RWPE2 (cell line): ENCODE measurements at regions not wholly inside any gene's neighbourhood (a gene's known extent, or its start where the extent isn't known, plus 50 kb on each side); places are given as distances from the start of the nearest gene placed in this dataset.

Experiments used
- ATAC-seq: fragments of 200-7000 bp; cut with Tn5 transposase; 3 replicates; pipeline ENCODE4 v1.9.1; 2021; ENCODE audit warnings: low read depth
- DNase-seq: peaks from one replicate; pipeline ENCODE4 v3.0.0-alpha.2; 2020; ENCODE audit warnings: low spot score
- H3K27ac ChIP-seq: fragments of 450-650 bp; 2 replicates; pipeline ENCODE4 v1.5.1; 2017; ENCODE audit warnings: mild to moderate bottlenecking; ENCODE audit not compliant: poor library complexity, severe bottlenecking
- H3K27me3 ChIP-seq: fragments of 250-450 bp; sonication (Bioruptor Pico); 2 replicates; pipeline ENCODE4 v1.5.1; 2021; ENCODE audit warnings: mild to moderate bottlenecking, moderate library complexity; ENCODE audit not compliant: insufficient read depth, poor library complexity, severe bottlenecking
- H3K36me3 ChIP-seq: fragments of 250-450 bp; sonication (Bioruptor Pico); 2 replicates; pipeline ENCODE4 v1.5.1; 2020; ENCODE audit warnings: low read depth, mild to moderate bottlenecking, moderate library complexity
- H3K4me1 ChIP-seq: fragments of 250-450 bp; sonication (Bioruptor Pico); 2 replicates; pipeline ENCODE4 v1.5.1; 2021; ENCODE audit warnings: mild to moderate bottlenecking, moderate library complexity; ENCODE audit not compliant: insufficient read depth, poor library complexity, severe bottlenecking
- H3K4me3 ChIP-seq: fragments of 250-450 bp; sonication (Bioruptor Pico); 2 replicates; pipeline ENCODE4 v1.5.1; 2021; ENCODE audit warnings: mild to moderate bottlenecking, moderate library complexity; ENCODE audit not compliant: severe bottlenecking
- H3K9me3 ChIP-seq: fragments of 250-450 bp; sonication (Bioruptor Pico); 2 replicates; pipeline ENCODE4 v1.5.1; 2021; ENCODE audit warnings: mild to moderate bottlenecking, moderate library complexity; ENCODE audit not compliant: severe bottlenecking
- TF ChIP-seq, protein P1 (sequence below): fragments of 450-650 bp; IDR thresholded peaks from one replicate; pipeline ENCODE4 v1.5.1; 2017; ENCODE audit warnings: mild to moderate bottlenecking, moderate library complexity; ENCODE audit not compliant: poor library complexity, severe bottlenecking

DNA sequence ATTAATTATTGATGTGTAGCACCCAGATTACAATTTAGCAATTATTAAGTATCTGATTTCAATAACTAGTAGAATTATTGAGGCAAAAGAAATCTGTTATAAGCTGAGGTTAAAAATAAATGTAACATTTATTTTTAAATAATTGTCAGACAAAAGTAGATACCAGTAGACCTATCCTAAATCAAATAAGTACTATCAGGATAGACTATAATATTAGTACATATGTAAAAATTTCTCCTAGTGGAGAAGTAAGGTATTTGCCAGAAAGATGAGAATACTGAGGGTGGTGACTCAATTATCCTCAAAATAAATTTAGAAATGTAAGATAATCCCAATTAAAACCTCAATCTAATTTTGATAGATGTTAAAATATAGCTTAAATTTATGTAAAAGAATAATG is 377.8 kb upstream of the CHRM3 start:
- Histone ChIP-seq H3K4me3 (no peak overlapping the region), H3K4me1 (no peaks in the 10 kb centered on the region), H3K27ac (no peak overlapping the region), H3K36me3 (no peaks in the 10 kb centered on the region), H3K9me3 (no peaks in the 10 kb centered on the region), H3K27me3 (no peaks in the 10 kb centered on the region)
- ATAC-seq (no peak), DNase-seq (no peak)
- TF ChIP-seq, protein P1, sequence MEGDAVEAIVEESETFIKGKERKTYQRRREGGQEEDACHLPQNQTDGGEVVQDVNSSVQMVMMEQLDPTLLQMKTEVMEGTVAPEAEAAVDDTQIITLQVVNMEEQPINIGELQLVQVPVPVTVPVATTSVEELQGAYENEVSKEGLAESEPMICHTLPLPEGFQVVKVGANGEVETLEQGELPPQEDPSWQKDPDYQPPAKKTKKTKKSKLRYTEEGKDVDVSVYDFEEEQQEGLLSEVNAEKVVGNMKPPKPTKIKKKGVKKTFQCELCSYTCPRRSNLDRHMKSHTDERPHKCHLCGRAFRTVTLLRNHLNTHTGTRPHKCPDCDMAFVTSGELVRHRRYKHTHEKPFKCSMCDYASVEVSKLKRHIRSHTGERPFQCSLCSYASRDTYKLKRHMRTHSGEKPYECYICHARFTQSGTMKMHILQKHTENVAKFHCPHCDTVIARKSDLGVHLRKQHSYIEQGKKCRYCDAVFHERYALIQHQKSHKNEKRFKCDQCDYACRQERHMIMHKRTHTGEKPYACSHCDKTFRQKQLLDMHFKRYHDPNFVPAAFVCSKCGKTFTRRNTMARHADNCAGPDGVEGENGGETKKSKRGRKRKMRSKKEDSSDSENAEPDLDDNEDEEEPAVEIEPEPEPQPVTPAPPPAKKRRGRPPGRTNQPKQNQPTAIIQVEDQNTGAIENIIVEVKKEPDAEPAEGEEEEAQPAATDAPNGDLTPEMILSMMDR: peak; percentile 5

DNA sequence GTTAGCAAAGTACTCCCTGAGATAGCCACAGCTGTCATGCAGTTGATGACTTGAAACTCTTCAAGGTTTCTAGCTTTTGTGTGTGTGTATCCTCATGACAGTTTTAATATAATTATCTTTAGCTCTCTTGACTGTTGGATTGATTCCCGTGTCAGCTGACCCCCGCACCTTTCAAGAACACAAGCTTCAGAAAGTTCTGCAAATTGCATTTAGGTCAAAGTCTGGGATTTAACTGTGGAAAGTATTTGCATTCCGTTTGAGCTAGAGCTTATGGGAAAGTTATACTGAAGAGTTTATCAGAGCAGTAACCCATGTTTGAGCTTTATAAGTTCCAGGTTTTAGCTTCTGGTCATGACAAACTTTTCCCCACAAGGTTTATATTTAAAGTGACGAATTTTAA is 380.1 kb upstream of the CHRM3 start:
- Histone ChIP-seq H3K4me3 (no peak overlapping the region), H3K27me3 (no peaks in the 10 kb centered on the region), H3K27ac (no peak overlapping the region), H3K9me3 (no peaks in the 10 kb centered on the region), H3K4me1 (no peaks in the 10 kb centered on the region), H3K36me3 (no peaks in the 10 kb centered on the region)
- ATAC-seq (no peak), DNase-seq (no peak)
- TF ChIP-seq, protein P1: no peak

DNA sequence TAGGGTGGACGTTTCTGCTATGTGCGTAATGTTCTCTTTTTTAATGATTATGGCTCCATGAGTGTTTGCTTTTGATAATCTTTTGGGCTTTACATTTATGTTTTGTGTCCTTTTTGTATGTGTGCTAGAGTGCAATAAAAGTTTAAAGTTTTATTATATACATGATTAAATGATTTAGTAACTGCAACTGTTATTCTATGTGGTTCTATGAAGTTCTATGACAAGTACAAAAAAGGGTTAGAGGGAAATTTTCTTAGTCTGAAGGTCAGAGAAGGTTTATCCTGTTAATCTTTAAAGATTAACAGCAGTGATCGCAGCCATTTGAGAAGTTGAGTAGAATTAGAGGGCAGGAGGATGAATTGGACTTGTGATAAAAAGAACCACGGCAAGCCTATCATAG is 386.4 kb upstream of the CHRM3 start:
- Histone ChIP-seq H3K4me3 (no peak overlapping the region), H3K36me3 (no peaks in the 10 kb centered on the region), H3K27me3 (no peaks in the 10 kb centered on the region), H3K9me3 (no peaks in the 10 kb centered on the region), H3K4me1 (no peaks in the 10 kb centered on the region), H3K27ac (no peak overlapping the region)
- TF ChIP-seq, protein P1: no peak
- DNase-seq (no peak), ATAC-seq (no peak)

DNA sequence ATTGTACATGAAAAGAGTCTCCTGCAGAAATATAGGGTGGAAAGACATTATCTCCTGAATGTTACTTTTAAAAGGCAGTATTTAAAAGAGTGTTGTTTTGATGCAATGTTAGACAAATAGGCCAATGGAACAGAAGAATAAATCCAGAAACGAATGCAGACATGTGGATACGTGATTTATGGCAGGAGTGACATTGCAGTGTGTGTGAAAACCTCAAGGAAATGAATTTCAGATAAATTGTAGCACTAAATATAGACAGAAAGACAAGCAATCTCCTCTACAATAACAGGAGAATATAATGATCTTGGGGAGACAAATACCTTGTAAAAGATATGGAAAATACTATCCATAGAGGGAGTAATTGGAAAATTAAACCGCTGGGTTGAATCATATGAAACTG is 387.8 kb upstream of the CHRM3 start:
- H3K27ac ChIP-seq: no peak overlapping the region
- DNase-seq (no peak), ATAC-seq (no peak)
- H3K4me3 ChIP-seq: no peak overlapping the region
- TF ChIP-seq, protein P1: no peak
- no peaks in the 10 kb centered on the region for H3K27me3 ChIP-seq
- H3K9me3 ChIP-seq: no peaks in the 10 kb centered on the region
- H3K36me3 ChIP-seq: no peaks in the 10 kb centered on the region
- no peaks in the 10 kb centered on the region for H3K4me1 ChIP-seq

DNA sequence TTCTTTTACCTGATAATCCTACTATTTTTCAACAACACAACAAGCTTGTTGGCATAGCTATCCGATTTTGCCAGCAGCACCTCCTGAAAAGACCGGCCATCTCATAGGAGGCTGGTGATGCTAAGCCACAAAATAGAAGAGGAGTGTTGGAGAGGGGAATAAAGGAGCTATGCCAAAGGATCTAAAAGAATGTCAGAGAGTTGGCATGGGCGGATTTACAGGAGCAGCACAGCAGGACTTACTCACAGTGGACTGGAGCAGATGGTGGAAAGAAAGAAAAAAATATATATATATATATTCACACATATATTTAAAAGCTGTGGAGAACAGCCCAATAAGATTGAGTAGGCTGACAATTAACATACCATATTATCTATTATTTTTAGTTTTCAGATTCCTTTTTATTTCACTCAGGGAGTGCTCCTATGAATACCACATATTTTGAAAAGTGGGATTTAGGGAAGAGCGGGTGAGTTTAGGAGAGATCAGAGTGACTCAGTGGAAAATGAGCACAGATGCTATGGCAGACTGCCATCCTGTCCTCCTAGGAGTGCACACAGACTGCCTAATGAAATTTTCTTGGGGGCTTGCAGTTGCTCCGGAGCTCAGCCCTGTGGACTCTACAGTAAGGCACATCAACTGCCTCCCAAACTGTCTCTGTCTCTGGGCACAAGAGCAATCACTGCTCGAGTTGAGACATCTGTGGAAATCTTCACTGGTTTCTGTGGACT is 394.4 kb upstream of the CHRM3 start:
- no peak for ATAC-seq
- TF ChIP-seq, protein P1: no peak
- no peak for DNase-seq
- Histone ChIP-seq H3K9me3 (no peaks in the 10 kb centered on the region), H3K36me3 (no peaks in the 10 kb centered on the region), H3K27me3 (no peaks in the 10 kb centered on the region), H3K4me3 (no peak overlapping the region), H3K4me1 (no peaks in the 10 kb centered on the region), H3K27ac (no peak overlapping the region)
